A549 (cell line): ENCODE measurements at regions not wholly inside any gene's neighbourhood (a gene's known extent, or its start where the extent isn't known, plus 50 kb on each side); places are given as distances from the start of the nearest gene placed in this dataset.
"Not testable (repeated sequence)": the region's sequence is repeated elsewhere in the genome, so short reads cannot be mapped to it uniquely, and the experiment has no call there.

ENCODE experiments used
- ATAC-seq, 2 experiments: fragments of 200-7000 bp in 1 of 2; fragments of >200 bp in 1 of 2; cut with Nextera tagmentation in 1 of 2; cut with Tn5 transposase in 1 of 2; 3 replicates each; pipeline versions ENCODE4 v1.8.0 to v1.9.1; 2018 to 2020; ENCODE audit warnings: mild to moderate bottlenecking in 1 of 2, moderate library complexity in 1 of 2
- CTCF ChIA-PET: fragments of 300-600 bp; sonication (Branson Sonifier 250); formaldehyde crosslinking; extraction: SDS; loops from one replicate; lab custom pipeline; 2021; ENCODE audit warnings: antibody characterized with exemption, inconsistent platforms; lab: Yijun Ruan, JAX
- POLR2A ChIA-PET: fragments of 350-600 bp; formaldehyde crosslinking; extraction: SDS; loops from one replicate; lab custom pipeline; 2021; ENCODE audit warnings: antibody characterized with exemption, inconsistent platforms; lab: Yijun Ruan, JAX
- DNase-seq, 2 experiments: peaks; one replicate each; pipeline versions ENCODE4 v3.0.0 to v3.0.0-alpha.2; 2011 to 2016; ENCODE audit warnings: low read depth in 1 of 2, low spot score in 1 of 2
- FAIRE-seq: peaks from 2 replicates; lab custom pipeline; 2011; peaks lifted over from hg19 to GRCh38; lab: Jason Lieb, UNC
- H3K27ac ChIP-seq, 2 experiments: fragments of >200 bp; sonication (Bioruptor Twin); formaldehyde crosslinking; 3 replicates each; pipeline ENCODE4 v1.5.1; 2016 to 2017
- H3K4me1 ChIP-seq: fragments of >200 bp; sonication (Bioruptor Twin); formaldehyde crosslinking; 3 replicates; pipeline ENCODE4 v1.6.1; 2016
- H3K4me2 ChIP-seq: fragments of >200 bp; sonication (Bioruptor Twin); formaldehyde crosslinking; 3 replicates; pipeline ENCODE4 v1.6.1; 2016
- H3K4me3 ChIP-seq: fragments of >200 bp; sonication (Bioruptor Twin); formaldehyde crosslinking; 3 replicates; pipeline ENCODE4 v1.5.1; 2016
- H3K9me3 ChIP-seq: fragments of >200 bp; sonication (Bioruptor Twin); formaldehyde crosslinking; 3 replicates; pipeline ENCODE4 v1.6.1; 2016
- CBX2 ChIP-seq: fragments of 200-600 bp; sonication (generic); IDR thresholded peaks from 2 replicates; pipeline ENCODE4 v1.6.1; 2016; ENCODE audit warnings: low read depth, mild to moderate bottlenecking, borderline replicate concordance
- CBX8 ChIP-seq: fragments of 200-600 bp; sonication (generic); IDR thresholded peaks from 2 replicates; pipeline ENCODE4 v1.6.1; 2016
- CEBPB ChIP-seq, 2 experiments: fragments of >200 bp in 1 of 2; sonication (Bioruptor Twin) in 1 of 2; formaldehyde crosslinking in 1 of 2; IDR thresholded peaks; 2 replicates each; pipeline ENCODE4 v1.6.1; 2012 to 2016
- CHD2 ChIP-seq: fragments of 150-350 bp; IDR thresholded peaks from 2 replicates; pipeline ENCODE4 v1.6.1; 2014; ENCODE audit warnings: low read length; ENCODE audit not compliant: partially characterized antibody
- FOXS1 ChIP-seq: fragments of 250-450 bp; sonication (Bioruptor Pico); IDR thresholded peaks from 2 replicates; pipeline ENCODE4 v1.5.0; 2020; ENCODE audit warnings: mild to moderate bottlenecking, moderate library complexity
- GATA3 ChIP-seq: IDR thresholded peaks from 2 replicates; pipeline ENCODE4 v1.6.1; 2012; ENCODE audit warnings: borderline replicate concordance
- HOXA7 ChIP-seq: fragments of 250-450 bp; sonication (Bioruptor Pico); IDR thresholded peaks from 2 replicates; pipeline ENCODE4 v1.5.0; 2020; ENCODE audit warnings: mild to moderate bottlenecking, moderate library complexity
- HOXB5 ChIP-seq: fragments of 250-450 bp; sonication (Bioruptor Pico); IDR thresholded peaks from 2 replicates; pipeline ENCODE4 v1.5.0; 2020; ENCODE audit warnings: mild to moderate bottlenecking, moderate library complexity
- JUNB ChIP-seq: fragments of >200 bp; sonication (Bioruptor Twin); formaldehyde crosslinking; IDR thresholded peaks from 2 replicates; pipeline ENCODE4 v1.6.1; 2016
- MAFK ChIP-seq: fragments of 450-650 bp; IDR thresholded peaks from 2 replicates; pipeline ENCODE4 v1.6.1; 2014; ENCODE audit not compliant: partially characterized antibody
- MAZ ChIP-seq: fragments of 150-350 bp; IDR thresholded peaks from 2 replicates; pipeline ENCODE4 v1.6.1; 2014; ENCODE audit warnings: antibody characterized with exemption, low read depth, low read length, borderline replicate concordance
- NFE2L2 ChIP-seq: fragments of 150-350 bp; conservative IDR thresholded peaks from 2 replicates; pipeline ENCODE4 v1.6.1; 2014; ENCODE audit warnings: low read length
- NPAS2 ChIP-seq: fragments of 250-450 bp; sonication (Bioruptor Pico); IDR thresholded peaks from 2 replicates; pipeline ENCODE4 v1.8.0; 2022; ENCODE audit warnings: mild to moderate bottlenecking, moderate library complexity, borderline replicate concordance
- NR3C1 ChIP-seq: fragments of >200 bp; sonication (Bioruptor Twin); formaldehyde crosslinking; IDR thresholded peaks from 3 replicates; pipeline ENCODE4 v1.6.1; 2017
- PHF8 ChIP-seq: fragments of 200-600 bp; sonication (generic); IDR thresholded peaks from 2 replicates; pipeline ENCODE4 v1.6.1; 2016; ENCODE audit warnings: low read depth, mild to moderate bottlenecking, antibody characterized with exemption, moderate library complexity, borderline replicate concordance
- POLR2A ChIP-seq: IDR thresholded peaks from 2 replicates; pipeline ENCODE4 v1.6.1; 2012; ENCODE audit warnings: mild to moderate bottlenecking, low read length
- POLR2AphosphoS2 ChIP-seq: conservative IDR thresholded peaks from 2 replicates; pipeline ENCODE4 v1.6.1; 2012; ENCODE audit warnings: low read length, improper control_type of control experiment, inconsistent platforms
- RAD21 ChIP-seq, 2 experiments: fragments of >200 bp in 1 of 2; sonication (Bioruptor Twin) in 1 of 2; formaldehyde crosslinking in 1 of 2; IDR thresholded peaks in 1 of 2; conservative IDR thresholded peaks in 1 of 2; 2 replicates in 1 of 2; 3 replicates in 1 of 2; pipeline ENCODE4 v1.6.1; 2012 to 2018; ENCODE audit warnings: inconsistent platforms in 1 of 2
- RARB ChIP-seq: fragments of 250-450 bp; sonication (Bioruptor Pico); IDR thresholded peaks from 2 replicates; pipeline ENCODE4 v1.8.0; 2021; ENCODE audit warnings: mild to moderate bottlenecking, moderate library complexity
- RFX5 ChIP-seq: fragments of 450-650 bp; IDR thresholded peaks from 2 replicates; pipeline ENCODE4 v1.7.1; 2014; ENCODE audit warnings: antibody characterized with exemption, mild to moderate bottlenecking, moderate library complexity
- RNF2 ChIP-seq: fragments of 200-600 bp; sonication (generic); IDR thresholded peaks from 2 replicates; pipeline ENCODE4 v1.6.1; 2016; ENCODE audit warnings: low read depth, mild to moderate bottlenecking, antibody characterized with exemption, moderate library complexity, borderline replicate concordance
- SMC3 ChIP-seq: fragments of >200 bp; sonication (Bioruptor Twin); formaldehyde crosslinking; IDR thresholded peaks from 3 replicates; pipeline ENCODE4 v1.6.1; 2018; ENCODE audit warnings: inconsistent platforms
- SREBF2 ChIP-seq: fragments of 450-650 bp; IDR thresholded peaks from 2 replicates; pipeline ENCODE4 v1.6.1; 2014; ENCODE audit warnings: mild to moderate bottlenecking, moderate library complexity
- WGBS: methylation state at CpG from one replicate; pipeline ENCODE4 v1.1.6; 2017; ENCODE audit errors: missing lambda C conversion rate; 5-methylcytosine and 5-hydroxymethylcytosine counted together
- TF ChIP-seq, protein P1 (sequence below): fragments of 150-350 bp; IDR thresholded peaks from 2 replicates; pipeline ENCODE4 v1.6.1; 2014; ENCODE audit warnings: low read depth, mild to moderate bottlenecking, low read length
- TF ChIP-seq, protein P2 (sequence below): IDR thresholded peaks from 2 replicates; pipeline ENCODE4 v1.6.1; 2012; ENCODE audit warnings: low read depth, borderline replicate concordance

DNA sequence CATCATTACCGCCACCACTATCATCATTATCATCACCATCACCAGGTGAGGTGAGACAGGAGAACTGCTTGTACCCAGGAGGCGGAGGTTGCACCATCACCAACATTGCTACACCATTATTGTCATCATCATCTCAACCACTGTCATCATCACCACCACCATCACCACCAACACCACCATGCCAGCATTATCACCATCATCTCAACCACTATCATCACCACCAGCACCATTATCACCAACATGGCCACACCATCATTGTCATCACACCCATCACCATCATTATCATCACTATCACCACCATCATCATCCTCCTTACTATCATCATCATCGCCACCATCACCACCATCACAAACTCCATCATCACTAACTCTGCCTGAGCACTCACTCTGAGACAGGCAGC lies 661.8 kb upstream of the DEFB115 start:
- H3K9me3 ChIP-seq = no peaks in the 10 kb centered on the region
- POLR2A ChIA-PET = no interaction called here
- H3K27ac ChIP-seq = no peak overlapping the region
- CTCF ChIA-PET = no interaction called here
- no peak for TF ChIP-seq POLR2AphosphoS2
- no peak for TF ChIP-seq HOXA7 (CRISPR knock-in tag)
- no peak for TF ChIP-seq NPAS2 (CRISPR knock-in tag)
- TF ChIP-seq SMC3 = no peak
- no peak for TF ChIP-seq POLR2A
- TF ChIP-seq HOXB5 (CRISPR knock-in tag) = no peak
- no peak for TF ChIP-seq RFX5
- no peak for TF ChIP-seq RAD21 (conservative IDR thresholded peaks at IDR 0.05 in 1 of 2, IDR thresholded peaks at IDR 0.05 in 1 of 2)
- no peak for TF ChIP-seq FOXS1 (CRISPR knock-in tag)
- no peak for TF ChIP-seq MAFK
- TF ChIP-seq PHF8 = no peak
- no peak for TF ChIP-seq RARB (CRISPR knock-in tag)
- TF ChIP-seq, all 56 proteins: peak for 0
- H3K4me1 ChIP-seq = no peaks in the 10 kb centered on the region
- 47% methylated on average over 3 of the region's 3 CpGs for WGBS
- ATAC-seq (no peak), DNase-seq (no peak), FAIRE-seq (no peak)
- H3K4me3 ChIP-seq = no peak overlapping the region
- H3K4me2 ChIP-seq = no peak overlapping the region

DNA sequence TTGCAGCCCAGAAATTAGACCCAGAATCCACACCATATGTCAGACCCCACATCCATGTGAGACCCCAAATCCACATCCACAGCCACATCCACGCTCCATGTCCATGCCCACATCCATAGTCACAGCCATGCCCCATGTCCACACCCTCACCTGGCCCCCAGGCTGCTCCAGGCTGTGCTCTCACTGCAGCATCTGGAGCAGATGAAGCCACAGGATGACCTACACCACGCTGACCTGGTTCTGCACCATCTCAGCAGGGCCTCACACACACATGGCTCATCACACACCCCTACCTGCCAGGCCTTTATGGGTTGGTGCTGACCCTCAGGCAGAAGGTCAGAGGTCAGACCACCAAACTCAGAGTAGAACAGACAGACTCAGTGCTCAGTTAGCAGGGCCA lies 660.0 kb upstream of the DEFB115 start:
- H3K4me3 ChIP-seq, DNase-seq, H3K4me2 ChIP-seq, H3K9me3 ChIP-seq, ATAC-seq, POLR2A ChIA-PET, H3K4me1 ChIP-seq, H3K27ac ChIP-seq, FAIRE-seq: not testable (repeated sequence)
- 23% methylated on average over 2 of the region's 2 CpGs for WGBS
- CTCF ChIA-PET = interaction anchor here (1.7 kb wide), 1 partner anchor 12 kb away, joined by 5 read pairs; no protein-coding TSS in a partner anchor

DNA sequence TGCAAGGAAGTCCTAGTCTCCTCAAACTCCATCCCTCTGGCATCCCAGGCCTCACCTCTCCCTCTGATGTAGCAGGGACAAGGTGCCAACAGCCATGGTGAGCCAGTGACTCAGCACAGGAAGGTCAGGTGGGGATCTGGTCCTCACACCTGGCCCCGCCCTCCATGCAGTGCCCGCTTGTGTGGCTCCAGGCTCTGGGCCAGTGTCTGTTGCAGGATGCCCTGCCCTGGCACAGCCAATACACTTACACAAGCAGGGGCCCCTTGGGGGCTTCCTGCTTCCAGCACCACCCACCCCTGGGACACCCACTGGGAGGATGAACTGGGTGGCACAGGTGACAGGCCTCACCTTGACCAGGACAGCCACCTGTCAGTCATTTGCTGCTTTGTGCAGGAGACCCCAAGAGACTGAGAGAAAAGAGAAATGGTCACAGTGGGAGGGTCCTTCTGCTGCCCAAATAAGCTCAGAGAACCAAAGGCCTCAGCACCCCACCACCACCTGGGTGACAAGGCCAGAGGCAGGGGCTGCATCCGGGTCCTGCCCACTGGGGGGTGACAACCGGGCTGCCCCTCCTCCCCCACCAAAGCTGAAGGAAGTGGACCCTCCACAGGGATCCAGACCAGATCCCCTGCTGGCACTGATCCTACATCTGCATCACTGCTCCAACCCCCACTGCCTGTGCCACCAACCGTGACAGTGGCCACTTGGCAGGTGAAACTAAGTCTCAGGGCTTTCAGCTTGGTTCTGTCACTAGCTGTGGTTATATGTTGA lies 658.8 kb upstream of the DEFB115 start:
- H3K4me3 ChIP-seq = no peak overlapping the region
- ATAC-seq = no peak
- no peaks in the 10 kb centered on the region for H3K4me1 ChIP-seq
- no peak overlapping the region for H3K27ac ChIP-seq
- no peaks in the 10 kb centered on the region for H3K9me3 ChIP-seq
- no peak for FAIRE-seq
- DNase-seq = no peak
- ChIA-PET POLR2A (no interaction called here), CTCF (interaction anchor here (0.7 to 1.7 kb wide), 2 partner anchors 13 to 16 kb away, joined by 4 to 5 read pairs; no protein-coding TSS in a partner anchor)
- H3K4me2 ChIP-seq = no peak overlapping the region
- WGBS = 25% methylated on average over 4 of the region's 5 CpGs
- TF ChIP-seq CBX8 (no peak), FOXS1 (CRISPR knock-in tag) (no peak), JUNB (no peak), CBX2 (no peak), CHD2 (no peak), HOXB5 (CRISPR knock-in tag) (no peak), NR3C1 (no peak), CEBPB (IDR thresholded peaks at IDR 0.05) (no peak), RARB (CRISPR knock-in tag) (no peak), NFE2L2 (no peak), GATA3 (no peak), RNF2 (no peak), MAZ (no peak), SREBF2 (no peak)
- TF ChIP-seq, protein P1, sequence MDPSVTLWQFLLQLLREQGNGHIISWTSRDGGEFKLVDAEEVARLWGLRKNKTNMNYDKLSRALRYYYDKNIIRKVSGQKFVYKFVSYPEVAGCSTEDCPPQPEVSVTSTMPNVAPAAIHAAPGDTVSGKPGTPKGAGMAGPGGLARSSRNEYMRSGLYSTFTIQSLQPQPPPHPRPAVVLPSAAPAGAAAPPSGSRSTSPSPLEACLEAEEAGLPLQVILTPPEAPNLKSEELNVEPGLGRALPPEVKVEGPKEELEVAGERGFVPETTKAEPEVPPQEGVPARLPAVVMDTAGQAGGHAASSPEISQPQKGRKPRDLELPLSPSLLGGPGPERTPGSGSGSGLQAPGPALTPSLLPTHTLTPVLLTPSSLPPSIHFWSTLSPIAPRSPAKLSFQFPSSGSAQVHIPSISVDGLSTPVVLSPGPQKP = no peak
- TF ChIP-seq, protein P2, sequence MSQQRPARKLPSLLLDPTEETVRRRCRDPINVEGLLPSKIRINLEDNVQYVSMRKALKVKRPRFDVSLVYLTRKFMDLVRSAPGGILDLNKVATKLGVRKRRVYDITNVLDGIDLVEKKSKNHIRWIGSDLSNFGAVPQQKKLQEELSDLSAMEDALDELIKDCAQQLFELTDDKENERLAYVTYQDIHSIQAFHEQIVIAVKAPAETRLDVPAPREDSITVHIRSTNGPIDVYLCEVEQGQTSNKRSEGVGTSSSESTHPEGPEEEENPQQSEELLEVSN = no peak
